K562 (cell line): ENCODE measurements at regions not wholly inside any gene's neighbourhood (a gene's known extent, or its start where the extent isn't known, plus 50 kb on each side); places are given as distances from the start of the nearest gene placed in this dataset.
"Not testable (repeated sequence)": the region's sequence is repeated elsewhere in the genome, so short reads cannot be mapped to it uniquely, and the experiment has no call there.

Experiments used
- ATF7 ChIP-seq: fragments of 450-650 bp; IDR thresholded peaks from 2 replicates; pipeline ENCODE4 v1.7.1; 2014; ENCODE audit warnings: mild to moderate bottlenecking, moderate library complexity
- BHLHE40 ChIP-seq: IDR thresholded peaks from 2 replicates; pipeline ENCODE4 v1.6.1; 2011; ENCODE audit warnings: low read length, improper control_type of control experiment
- CREB5 ChIP-seq: fragments of 250-450 bp; sonication (Bioruptor Pico); IDR thresholded peaks from 2 replicates; pipeline ENCODE4 v1.5.0; 2020; ENCODE audit warnings: mild to moderate bottlenecking
- E2F1 ChIP-seq: sonication (generic); formaldehyde crosslinking; IDR thresholded peaks from 2 replicates; pipeline ENCODE4 v1.8.1; 2023; ENCODE audit warnings: mild to moderate bottlenecking, missing genetic modification reagents, moderate library complexity
- EZH2 ChIP-seq: IDR thresholded peaks from 2 replicates; pipeline ENCODE4 v1.6.1; 2012; ENCODE audit warnings: low read depth, mild to moderate bottlenecking, inconsistent platforms, low read length, borderline replicate concordance
- GABPA ChIP-seq: fragments of 200-800 bp; sonication (Bioruptor generic); conservative IDR thresholded peaks from 2 replicates; pipeline ENCODE4 v1.6.1; 2016; ENCODE audit warnings: low read depth, missing genetic modification characterization, missing compliant biosample characterization
- MBD2 ChIP-seq: sonication (generic); IDR thresholded peaks from 2 replicates; pipeline ENCODE4 v1.6.1; 2016; ENCODE audit warnings: low read depth, borderline replicate concordance
- PKNOX1 ChIP-seq: fragments of 450-650 bp; IDR thresholded peaks from 2 replicates; pipeline ENCODE4 v1.6.1; 2016
- RAD21 ChIP-seq, 2 experiments: fragments of 250-450 bp in 1 of 2; fragments of 450-650 bp in 1 of 2; sonication (Bioruptor Pico) in 1 of 2; formaldehyde crosslinking in 1 of 2; IDR thresholded peaks in 1 of 2; conservative IDR thresholded peaks in 1 of 2; 2 replicates each; pipeline versions ENCODE4 v1.4.0 to v1.8.0; 2020 to 2022; ENCODE audit warnings: mild to moderate bottlenecking in 2 of 2, moderate library complexity in 1 of 2
- RFX5 ChIP-seq: IDR thresholded peaks from 2 replicates; pipeline ENCODE4 v1.6.1; 2011; ENCODE audit warnings: low read depth, mild to moderate bottlenecking, improper control_type of control experiment, low read length
- TBL1XR1 ChIP-seq, 2 experiments: IDR thresholded peaks; 2 replicates each; pipeline ENCODE4 v1.6.1; 2012; ENCODE audit warnings: improper control_type of control experiment in 2 of 2, low read length in 2 of 2, mild to moderate bottlenecking in 1 of 2
- TCF7L2 ChIP-seq: fragments of 150-350 bp; IDR thresholded peaks from 2 replicates; pipeline ENCODE4 v1.6.1; 2016; ENCODE audit warnings: low read depth, mild to moderate bottlenecking, low read length, moderate library complexity
- TSC22D4 ChIP-seq: fragments of 450-650 bp; IDR thresholded peaks from 2 replicates; pipeline ENCODE4 v1.6.1; 2016; ENCODE audit warnings: missing genetic modification characterization, missing biosample characterization, control low read depth
- ZBTB33 ChIP-seq: sonication (generic); formaldehyde crosslinking; IDR thresholded peaks from 2 replicates; pipeline ENCODE4 v1.8.1; 2023; ENCODE audit warnings: mild to moderate bottlenecking, missing genetic modification reagents

- not testable (repeated sequence) for TF ChIP-seq TSC22D4; CREB5 (CRISPR knock-in tag); E2F1; ZBTB33 (CRISPR knock-in tag); MBD2; RAD21 (CRISPR knock-in tag; conservative IDR thresholded peaks at IDR 0.05 in 1 of 2, IDR thresholded peaks at IDR 0.05 in 1 of 2); PKNOX1; BHLHE40; TBL1XR1 (IDR thresholded peaks at IDR 0.05; ENCODE audit: low read length in 2 of 2); GABPA (tag); RFX5; TCF7L2; ATF7; EZH2
Observed at GRCh38 chr4:107772269-107772668, 52.2 kb upstream of the PAPSS1 start.
